GM12864 (cell line): ENCODE measurements at regions not wholly inside any gene's neighbourhood (a gene's known extent, or its start where the extent isn't known, plus 50 kb on each side); places are given as distances from the start of the nearest gene placed in this dataset.
"Not testable (repeated sequence)": the region's sequence is repeated elsewhere in the genome, so short reads cannot be mapped to it uniquely, and the experiment has no call there.

Source experiments
- DNase-seq: peaks from one replicate; pipeline ENCODE4 v3.0.0-alpha.2; 2011; ENCODE audit warnings: low read depth
- H3K4me3 ChIP-seq: 2 replicates; pipeline ENCODE4 v1.5.1; 2011; ENCODE audit warnings: mild to moderate bottlenecking, low read depth, low read length, control low read depth
- TF ChIP-seq, protein P1 (sequence below): IDR thresholded peaks from 2 replicates; pipeline ENCODE4 v1.5.1; 2011; ENCODE audit warnings: low read depth, mild to moderate bottlenecking, moderate library complexity, low read length, control low read depth, inconsistent platforms; ENCODE audit errors: missing control alignments

- TF ChIP-seq, protein P1, sequence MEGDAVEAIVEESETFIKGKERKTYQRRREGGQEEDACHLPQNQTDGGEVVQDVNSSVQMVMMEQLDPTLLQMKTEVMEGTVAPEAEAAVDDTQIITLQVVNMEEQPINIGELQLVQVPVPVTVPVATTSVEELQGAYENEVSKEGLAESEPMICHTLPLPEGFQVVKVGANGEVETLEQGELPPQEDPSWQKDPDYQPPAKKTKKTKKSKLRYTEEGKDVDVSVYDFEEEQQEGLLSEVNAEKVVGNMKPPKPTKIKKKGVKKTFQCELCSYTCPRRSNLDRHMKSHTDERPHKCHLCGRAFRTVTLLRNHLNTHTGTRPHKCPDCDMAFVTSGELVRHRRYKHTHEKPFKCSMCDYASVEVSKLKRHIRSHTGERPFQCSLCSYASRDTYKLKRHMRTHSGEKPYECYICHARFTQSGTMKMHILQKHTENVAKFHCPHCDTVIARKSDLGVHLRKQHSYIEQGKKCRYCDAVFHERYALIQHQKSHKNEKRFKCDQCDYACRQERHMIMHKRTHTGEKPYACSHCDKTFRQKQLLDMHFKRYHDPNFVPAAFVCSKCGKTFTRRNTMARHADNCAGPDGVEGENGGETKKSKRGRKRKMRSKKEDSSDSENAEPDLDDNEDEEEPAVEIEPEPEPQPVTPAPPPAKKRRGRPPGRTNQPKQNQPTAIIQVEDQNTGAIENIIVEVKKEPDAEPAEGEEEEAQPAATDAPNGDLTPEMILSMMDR, result no peak
- no peak for DNase-seq
- no peak overlapping the region for H3K4me3 ChIP-seq
These were observed 152.4 kb downstream of the TENT5D start for GRCh38 chrX:80572636-80573035.

DNA sequence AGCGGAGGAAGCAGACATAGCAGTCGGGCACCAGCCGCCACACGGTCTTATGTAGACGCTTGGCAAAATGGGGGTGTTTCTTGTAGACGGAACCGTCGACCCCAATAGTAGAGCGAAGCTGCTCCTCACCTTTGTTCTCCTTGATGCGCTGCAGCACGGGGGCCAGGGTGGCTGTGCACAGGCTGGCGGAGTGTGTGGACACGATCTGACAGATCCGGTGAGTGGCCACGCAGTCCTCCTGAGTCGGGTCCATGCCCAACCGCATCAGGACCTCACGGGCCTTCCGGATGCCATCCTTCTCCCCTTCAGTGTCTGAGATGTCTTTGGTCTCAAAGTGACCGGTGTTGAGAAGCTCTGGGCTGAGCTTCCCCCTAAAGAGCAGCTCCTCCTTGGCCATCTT lies 153.0 kb downstream of the TENT5D start:
- no peak overlapping the region for H3K4me3 ChIP-seq

DNA sequence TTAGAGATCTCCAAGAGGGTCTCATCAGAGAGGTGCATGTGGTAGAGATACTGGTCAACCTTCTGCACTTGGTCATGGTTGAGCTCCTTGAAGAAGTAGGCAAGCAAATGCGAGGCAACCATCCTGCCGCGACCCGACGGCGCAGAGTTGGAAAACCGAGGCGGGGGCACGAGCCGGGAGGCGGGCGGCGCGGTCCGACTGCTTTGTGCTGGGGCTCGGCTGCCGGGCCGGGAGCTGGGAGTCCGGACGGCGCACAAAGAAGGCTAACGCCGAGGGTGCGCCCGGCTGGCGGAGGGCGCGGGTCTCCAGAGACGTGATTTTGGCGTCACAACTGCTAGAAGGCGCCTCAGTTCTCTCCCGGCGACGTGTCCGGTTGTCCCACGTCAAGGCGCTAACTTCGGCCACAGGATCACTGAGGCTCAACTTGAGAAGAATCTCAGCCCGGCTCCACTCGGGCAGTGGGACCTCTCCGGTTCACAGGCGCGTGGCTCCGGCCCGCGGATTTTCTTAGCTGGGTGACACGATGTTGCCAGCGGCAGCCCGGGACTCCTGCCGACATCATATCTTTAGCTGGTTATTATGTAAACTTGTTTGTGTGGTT lies 154.3 kb downstream of the TENT5D start:
- DNase-seq, H3K4me3 ChIP-seq: not testable (repeated sequence)

More for the DNA sequence above, 153.0 kb downstream of the TENT5D start:
- DNase-seq, result no peak
- TF ChIP-seq, protein P1, result no peak

- H3K4me3 ChIP-seq, result no peak overlapping the region
- DNase-seq, result no peak
- TF ChIP-seq, protein P1, result no peak
These were observed 156.0 kb downstream of the TENT5D start for GRCh38 chrX:80576267-80576666.

GRCh38 chrX:80576806-80577533 lies 156.7 kb downstream of the TENT5D start:
- no peak overlapping the region for H3K4me3 ChIP-seq
- no peak for DNase-seq
- TF ChIP-seq, protein P1, result no peak

- no peak for DNase-seq
- no peak overlapping the region for H3K4me3 ChIP-seq
- TF ChIP-seq, protein P1, result peak; percentile 46
These were observed 158.4 kb downstream of the TENT5D start for GRCh38 chrX:80578517-80579105.

DNA sequence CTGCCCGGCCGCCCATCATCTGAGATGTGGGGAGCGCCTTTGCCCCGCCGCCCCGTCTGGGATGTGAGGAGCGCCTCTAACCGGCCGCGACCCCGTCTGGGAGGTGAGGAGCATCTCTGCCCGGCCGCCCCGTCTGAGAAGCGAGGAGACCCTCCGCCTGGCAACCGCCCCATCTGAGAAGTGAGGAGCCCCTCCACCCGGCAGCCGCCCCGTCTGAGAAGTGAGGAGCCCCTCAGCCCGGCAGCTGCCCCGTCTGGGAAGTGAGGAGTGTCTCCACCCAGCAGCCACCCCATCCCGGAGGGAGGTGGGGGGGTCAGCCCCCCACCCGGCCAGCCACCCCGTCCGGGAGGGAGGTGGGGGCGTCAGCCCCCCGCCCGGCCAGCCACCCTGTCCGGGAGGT lies 170.7 kb downstream of the TENT5D start:
- not testable (repeated sequence) for H3K4me3 ChIP-seq, DNase-seq
